ENCODE measurements at regions not wholly inside any gene's neighbourhood (a gene's known extent, or its start where the extent isn't known, plus 50 kb on each side); places are given as distances from the start of the nearest gene placed in this dataset.
A peak's percentile ranks its signal among the peaks of the same experiment; 100 is the strongest.

DNA sequence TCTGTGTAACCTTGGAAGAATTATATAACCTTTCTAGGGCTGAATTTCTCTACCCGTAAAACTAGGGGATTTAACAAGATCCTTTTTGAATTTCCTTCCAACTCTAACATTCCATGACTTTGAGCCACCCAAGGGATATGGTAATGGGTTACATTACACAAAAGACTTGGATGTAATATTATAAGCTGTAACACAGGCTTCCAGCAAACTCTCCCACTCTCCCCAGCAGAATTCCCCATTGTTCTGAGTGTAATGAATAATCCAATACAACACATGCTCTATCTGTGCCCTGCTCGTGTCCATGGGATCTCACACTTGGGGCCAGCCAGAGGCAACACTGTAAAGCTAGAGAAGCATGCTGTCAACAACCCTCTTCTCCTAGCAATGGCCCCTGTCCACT is 790.6 kb upstream of the AUTS2 start:
- Mint-ChIP-seq H3K36me3 (no peaks in the 10 kb centered on the region), H3K4me3 (no peak overlapping the region), H3K9me3 (peaks cover 4% of the 10 kb centered on the region), H3K4me1 (ENCODE audit: unreplicated experiment) (no peaks in the 10 kb centered on the region), H3K27me3 (peaks cover 3% of the 10 kb centered on the region), H3K27ac (no peak overlapping the region)
- DNase-seq (ENCODE audit: extremely low spot score, unreplicated experiment), result no peak
- TF ChIP-seq, protein P1, sequence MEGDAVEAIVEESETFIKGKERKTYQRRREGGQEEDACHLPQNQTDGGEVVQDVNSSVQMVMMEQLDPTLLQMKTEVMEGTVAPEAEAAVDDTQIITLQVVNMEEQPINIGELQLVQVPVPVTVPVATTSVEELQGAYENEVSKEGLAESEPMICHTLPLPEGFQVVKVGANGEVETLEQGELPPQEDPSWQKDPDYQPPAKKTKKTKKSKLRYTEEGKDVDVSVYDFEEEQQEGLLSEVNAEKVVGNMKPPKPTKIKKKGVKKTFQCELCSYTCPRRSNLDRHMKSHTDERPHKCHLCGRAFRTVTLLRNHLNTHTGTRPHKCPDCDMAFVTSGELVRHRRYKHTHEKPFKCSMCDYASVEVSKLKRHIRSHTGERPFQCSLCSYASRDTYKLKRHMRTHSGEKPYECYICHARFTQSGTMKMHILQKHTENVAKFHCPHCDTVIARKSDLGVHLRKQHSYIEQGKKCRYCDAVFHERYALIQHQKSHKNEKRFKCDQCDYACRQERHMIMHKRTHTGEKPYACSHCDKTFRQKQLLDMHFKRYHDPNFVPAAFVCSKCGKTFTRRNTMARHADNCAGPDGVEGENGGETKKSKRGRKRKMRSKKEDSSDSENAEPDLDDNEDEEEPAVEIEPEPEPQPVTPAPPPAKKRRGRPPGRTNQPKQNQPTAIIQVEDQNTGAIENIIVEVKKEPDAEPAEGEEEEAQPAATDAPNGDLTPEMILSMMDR (conservative IDR thresholded peaks at IDR 0.05), result no peak

DNA sequence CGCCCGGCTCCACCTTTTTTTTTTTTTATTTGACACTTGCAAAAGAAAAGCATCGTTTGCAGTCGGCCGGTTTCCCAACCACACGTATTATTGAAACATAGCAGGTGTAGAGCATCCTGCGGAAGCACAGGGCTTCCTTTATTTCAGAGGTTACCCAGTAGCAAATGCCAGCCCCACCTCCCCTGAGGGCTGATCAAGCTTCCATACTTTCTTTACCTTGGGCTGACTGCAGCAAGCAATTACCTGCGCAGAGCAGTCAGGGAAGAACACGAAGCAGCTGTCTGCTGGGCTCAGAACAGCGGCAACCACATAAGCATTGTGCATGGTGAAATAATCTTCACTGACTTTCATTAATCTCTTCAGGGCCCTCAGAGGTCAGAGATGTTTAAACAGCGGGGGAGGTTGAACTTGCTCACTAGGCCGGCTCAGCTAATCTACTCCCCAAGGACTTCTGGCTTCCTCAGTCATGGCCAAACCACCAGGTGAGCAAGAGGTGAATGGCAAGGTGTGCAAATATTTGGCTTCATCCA is 784.7 kb upstream of the AUTS2 start:
- Mint-ChIP-seq H3K27me3 (peaks cover 13% of the 10 kb centered on the region), H3K4me3 (peak overlapping the region; percentile 17), H3K4me1 (ENCODE audit: unreplicated experiment) (peaks cover 13% of the 10 kb centered on the region), H3K36me3 (peaks cover 4% of the 10 kb centered on the region), H3K9me3 (no peaks in the 10 kb centered on the region), H3K27ac (no peak overlapping the region)
- DNase-seq (ENCODE audit: extremely low spot score, unreplicated experiment), result no peak
- TF ChIP-seq, protein P1 (conservative IDR thresholded peaks at IDR 0.05), result no peak

DNA sequence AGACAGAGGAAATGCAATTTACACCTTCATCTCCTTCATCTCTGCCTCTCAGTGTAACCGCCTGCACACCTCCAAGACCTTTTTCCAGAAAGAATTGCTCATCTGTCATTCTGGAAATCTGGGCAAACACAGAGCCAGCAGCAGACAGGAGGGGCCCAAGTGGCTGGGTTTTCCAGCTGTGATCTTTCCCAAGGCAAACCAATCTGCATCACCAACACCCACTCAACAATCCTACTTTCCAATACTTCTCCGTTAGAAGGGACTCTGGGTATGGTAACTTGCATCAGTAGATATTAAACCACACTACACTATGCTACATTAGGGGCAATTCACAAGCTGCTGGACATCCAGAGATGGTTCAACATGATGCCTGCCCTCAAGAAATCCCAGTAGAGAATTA is 781.8 kb upstream of the AUTS2 start:
- TF ChIP-seq, protein P1 (conservative IDR thresholded peaks at IDR 0.05), result no peak

DNA sequence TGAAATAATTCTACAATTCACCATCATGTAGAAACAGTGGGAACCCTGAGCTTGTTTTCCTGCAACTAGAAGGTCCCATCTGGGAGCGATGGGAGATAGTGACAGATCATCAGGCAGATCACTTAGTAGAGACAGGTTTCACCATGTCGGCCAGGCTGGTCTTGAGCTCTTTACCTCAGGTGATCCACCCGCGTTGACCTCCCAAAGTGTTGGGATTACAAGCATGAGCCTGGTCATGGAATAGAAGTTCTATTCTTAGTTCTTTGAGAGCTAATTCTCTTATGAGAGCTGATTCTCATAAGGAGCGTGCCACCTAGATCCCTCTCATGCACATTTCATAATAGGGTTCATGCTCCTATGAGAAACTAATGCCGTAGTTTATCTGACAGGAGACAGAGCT is 778.0 kb upstream of the AUTS2 start:
- Mint-ChIP-seq H3K27ac (no peak overlapping the region), H3K27me3 (peaks cover 10% of the 10 kb centered on the region), H3K4me1 (ENCODE audit: unreplicated experiment) (peaks cover 4% of the 10 kb centered on the region), H3K4me3 (no peak overlapping the region), H3K9me3 (peaks cover 12% of the 10 kb centered on the region), H3K36me3 (peaks cover 4% of the 10 kb centered on the region)
- TF ChIP-seq, protein P1 (conservative IDR thresholded peaks at IDR 0.05), result no peak
- no peak for DNase-seq (ENCODE audit: extremely low spot score, unreplicated experiment)

More for the DNA sequence above, 781.8 kb upstream of the AUTS2 start:
- Mint-ChIP-seq H3K27me3 (peaks cover 10% of the 10 kb centered on the region), H3K36me3 (peaks cover 4% of the 10 kb centered on the region), H3K27ac (no peak overlapping the region), H3K4me3 (no peak overlapping the region), H3K9me3 (no peaks in the 10 kb centered on the region), H3K4me1 (ENCODE audit: unreplicated experiment) (peaks cover 13% of the 10 kb centered on the region)
- DNase-seq (ENCODE audit: extremely low spot score, unreplicated experiment), result no peak

DNA sequence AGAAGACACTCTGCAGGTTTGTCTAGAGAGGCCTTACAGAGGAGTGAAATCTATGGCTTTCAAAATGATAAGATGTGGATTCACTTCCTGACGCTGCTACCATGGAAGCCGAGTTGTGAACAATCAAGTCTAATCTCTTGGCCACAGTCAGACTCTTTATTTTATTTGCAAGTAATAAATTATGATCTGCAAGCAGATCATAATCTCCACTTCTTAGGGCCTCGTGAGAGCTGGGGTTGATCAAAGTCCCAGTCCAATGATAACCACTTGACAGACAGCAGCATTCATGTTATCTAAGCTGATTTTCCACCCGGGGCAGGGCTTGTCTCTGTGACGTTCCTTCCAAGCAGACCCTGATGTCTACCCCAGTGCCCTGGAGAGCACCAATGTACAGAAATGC is 776.4 kb upstream of the AUTS2 start:
- no peaks in the 10 kb centered on the region for H3K4me1 Mint-ChIP-seq (ENCODE audit: unreplicated experiment)
- peaks cover 4% of the 10 kb centered on the region for H3K36me3 Mint-ChIP-seq
- H3K4me3 Mint-ChIP-seq, result no peak overlapping the region
- DNase-seq (ENCODE audit: extremely low spot score, unreplicated experiment), result no peak
- H3K27me3 Mint-ChIP-seq, result peaks cover 10% of the 10 kb centered on the region
- peaks cover 12% of the 10 kb centered on the region for H3K9me3 Mint-ChIP-seq
- TF ChIP-seq, protein P1 (conservative IDR thresholded peaks at IDR 0.05), result no peak
- no peak overlapping the region for H3K27ac Mint-ChIP-seq

Data from type B pancreatic cell (in vitro differentiated cells).